ENCODE measurements at regions not wholly inside any gene's neighbourhood (a gene's known extent, or its start where the extent isn't known, plus 50 kb on each side); places are given as distances from the start of the nearest gene placed in this dataset.

- TF ChIP-seq, protein P1, sequence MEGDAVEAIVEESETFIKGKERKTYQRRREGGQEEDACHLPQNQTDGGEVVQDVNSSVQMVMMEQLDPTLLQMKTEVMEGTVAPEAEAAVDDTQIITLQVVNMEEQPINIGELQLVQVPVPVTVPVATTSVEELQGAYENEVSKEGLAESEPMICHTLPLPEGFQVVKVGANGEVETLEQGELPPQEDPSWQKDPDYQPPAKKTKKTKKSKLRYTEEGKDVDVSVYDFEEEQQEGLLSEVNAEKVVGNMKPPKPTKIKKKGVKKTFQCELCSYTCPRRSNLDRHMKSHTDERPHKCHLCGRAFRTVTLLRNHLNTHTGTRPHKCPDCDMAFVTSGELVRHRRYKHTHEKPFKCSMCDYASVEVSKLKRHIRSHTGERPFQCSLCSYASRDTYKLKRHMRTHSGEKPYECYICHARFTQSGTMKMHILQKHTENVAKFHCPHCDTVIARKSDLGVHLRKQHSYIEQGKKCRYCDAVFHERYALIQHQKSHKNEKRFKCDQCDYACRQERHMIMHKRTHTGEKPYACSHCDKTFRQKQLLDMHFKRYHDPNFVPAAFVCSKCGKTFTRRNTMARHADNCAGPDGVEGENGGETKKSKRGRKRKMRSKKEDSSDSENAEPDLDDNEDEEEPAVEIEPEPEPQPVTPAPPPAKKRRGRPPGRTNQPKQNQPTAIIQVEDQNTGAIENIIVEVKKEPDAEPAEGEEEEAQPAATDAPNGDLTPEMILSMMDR (IDR thresholded peaks at IDR 0.05; ENCODE audit: low read depth, low read length): no peak
- TF ChIP-seq, protein P2, sequence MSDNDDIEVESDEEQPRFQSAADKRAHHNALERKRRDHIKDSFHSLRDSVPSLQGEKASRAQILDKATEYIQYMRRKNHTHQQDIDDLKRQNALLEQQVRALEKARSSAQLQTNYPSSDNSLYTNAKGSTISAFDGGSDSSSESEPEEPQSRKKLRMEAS (IDR thresholded peaks at IDR 0.05; ENCODE audit: low read depth, low read length): no peak
- no peak for TF ChIP-seq POLR2A (IDR thresholded peaks at IDR 0.05; ENCODE audit: extremely low read depth, insufficient read length)
Measured at GRCh38 chr15:37720267-37720666, 214.2 kb upstream of the TMCO5A start.

Measured in NB4 (cell line).